ENCODE measurements at regions not wholly inside any gene's neighbourhood (a gene's known extent, or its start where the extent isn't known, plus 50 kb on each side); places are given as distances from the start of the nearest gene placed in this dataset.

GRCh38 chr11:44403176-44403575 is 93.2 kb upstream of the ALX4 start:
- Histone ChIP-seq H3K27me3 (no peaks in the 10 kb centered on the region), H3K9me3 (no peaks in the 10 kb centered on the region), H3K4me3 (ENCODE audit: low read depth in 1 of 2, low read length in 1 of 2) (no peak overlapping the region), H3K4me1 (ENCODE audit: control insufficient read depth in 1 of 2, insufficient read depth in 1 of 2, low read depth in 1 of 2, low read length in 1 of 2) (no peaks in the 10 kb centered on the region), H3K27ac (no peak overlapping the region), H3K36me3 (no peaks in the 10 kb centered on the region)
- TF ChIP-seq, protein P1, sequence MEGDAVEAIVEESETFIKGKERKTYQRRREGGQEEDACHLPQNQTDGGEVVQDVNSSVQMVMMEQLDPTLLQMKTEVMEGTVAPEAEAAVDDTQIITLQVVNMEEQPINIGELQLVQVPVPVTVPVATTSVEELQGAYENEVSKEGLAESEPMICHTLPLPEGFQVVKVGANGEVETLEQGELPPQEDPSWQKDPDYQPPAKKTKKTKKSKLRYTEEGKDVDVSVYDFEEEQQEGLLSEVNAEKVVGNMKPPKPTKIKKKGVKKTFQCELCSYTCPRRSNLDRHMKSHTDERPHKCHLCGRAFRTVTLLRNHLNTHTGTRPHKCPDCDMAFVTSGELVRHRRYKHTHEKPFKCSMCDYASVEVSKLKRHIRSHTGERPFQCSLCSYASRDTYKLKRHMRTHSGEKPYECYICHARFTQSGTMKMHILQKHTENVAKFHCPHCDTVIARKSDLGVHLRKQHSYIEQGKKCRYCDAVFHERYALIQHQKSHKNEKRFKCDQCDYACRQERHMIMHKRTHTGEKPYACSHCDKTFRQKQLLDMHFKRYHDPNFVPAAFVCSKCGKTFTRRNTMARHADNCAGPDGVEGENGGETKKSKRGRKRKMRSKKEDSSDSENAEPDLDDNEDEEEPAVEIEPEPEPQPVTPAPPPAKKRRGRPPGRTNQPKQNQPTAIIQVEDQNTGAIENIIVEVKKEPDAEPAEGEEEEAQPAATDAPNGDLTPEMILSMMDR (IDR thresholded peaks at IDR 0.05) = no peak

DNA sequence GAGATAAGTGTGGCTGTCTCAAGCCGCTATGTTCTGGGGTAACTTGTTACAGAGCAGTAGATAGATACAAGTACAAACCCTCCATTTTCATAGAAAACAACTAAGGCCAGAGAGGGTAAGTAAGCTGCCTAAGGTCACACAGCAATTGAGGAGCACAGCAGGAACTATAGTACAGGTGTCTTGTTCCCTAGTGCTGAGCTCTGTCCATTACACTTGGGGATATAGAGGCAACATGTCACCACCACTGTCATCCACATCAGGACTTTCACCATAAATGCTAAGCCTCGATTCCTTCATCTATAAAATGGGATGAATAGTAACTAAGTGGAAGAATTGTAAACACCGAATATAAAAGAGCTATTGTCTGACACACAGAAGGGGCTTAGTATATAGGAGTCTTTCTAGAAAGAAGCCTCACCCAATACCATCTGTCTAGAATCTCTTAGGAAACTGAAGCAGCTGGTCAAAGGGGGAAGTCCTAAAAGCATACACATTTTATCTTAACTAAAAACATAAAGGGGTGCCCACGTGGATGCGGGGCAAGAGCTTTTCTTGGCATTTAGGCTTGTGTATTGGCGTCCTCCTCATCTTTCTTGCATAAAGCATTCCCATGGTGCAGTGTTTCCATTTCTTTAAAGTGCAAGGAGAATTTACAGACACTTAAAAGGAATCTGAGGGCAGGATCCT is 93.8 kb upstream of the ALX4 start:
- H3K4me1 ChIP-seq (ENCODE audit: control insufficient read depth in 1 of 2, insufficient read depth in 1 of 2, low read depth in 1 of 2, low read length in 1 of 2) = no peaks in the 10 kb centered on the region
- TF ChIP-seq, protein P1 (IDR thresholded peaks at IDR 0.05) = no peak
- no peak overlapping the region for H3K27ac ChIP-seq
- H3K36me3 ChIP-seq = no peaks in the 10 kb centered on the region
- no peaks in the 10 kb centered on the region for H3K27me3 ChIP-seq
- H3K4me3 ChIP-seq (ENCODE audit: low read depth in 1 of 2, low read length in 1 of 2) = no peak overlapping the region
- no peaks in the 10 kb centered on the region for H3K9me3 ChIP-seq

DNA sequence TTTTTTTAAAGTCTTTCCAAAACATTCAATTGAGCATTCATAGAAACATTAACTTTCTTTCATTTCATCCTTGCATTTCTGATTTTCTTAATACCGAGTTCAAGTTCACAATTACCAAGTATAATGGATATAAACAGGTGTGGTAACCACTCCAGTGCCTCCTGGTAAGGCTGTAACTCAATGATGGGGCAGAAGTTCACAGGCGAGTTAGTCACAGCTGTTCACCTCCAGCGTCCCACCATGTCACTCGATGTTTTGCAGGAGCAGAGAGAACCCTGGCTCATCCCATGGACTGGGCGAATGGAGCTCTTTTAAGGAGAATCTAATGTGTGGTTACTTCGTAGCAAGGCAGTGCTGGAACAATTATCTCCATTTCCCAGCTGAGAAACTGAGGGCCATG is 94.4 kb upstream of the ALX4 start:
- H3K27ac ChIP-seq = no peak overlapping the region
- no peaks in the 10 kb centered on the region for H3K36me3 ChIP-seq
- H3K4me1 ChIP-seq (ENCODE audit: control insufficient read depth in 1 of 2, insufficient read depth in 1 of 2, low read depth in 1 of 2, low read length in 1 of 2) = no peaks in the 10 kb centered on the region
- H3K9me3 ChIP-seq = no peaks in the 10 kb centered on the region
- no peaks in the 10 kb centered on the region for H3K27me3 ChIP-seq
- no peak overlapping the region for H3K4me3 ChIP-seq (ENCODE audit: low read depth in 1 of 2, low read length in 1 of 2)
- TF ChIP-seq, protein P1 (IDR thresholded peaks at IDR 0.05) = no peak

- TF ChIP-seq, protein P1 (IDR thresholded peaks at IDR 0.05) = no peak
Observed at GRCh38 chr11:44404736-44405395, 94.9 kb upstream of the ALX4 start.

DNA sequence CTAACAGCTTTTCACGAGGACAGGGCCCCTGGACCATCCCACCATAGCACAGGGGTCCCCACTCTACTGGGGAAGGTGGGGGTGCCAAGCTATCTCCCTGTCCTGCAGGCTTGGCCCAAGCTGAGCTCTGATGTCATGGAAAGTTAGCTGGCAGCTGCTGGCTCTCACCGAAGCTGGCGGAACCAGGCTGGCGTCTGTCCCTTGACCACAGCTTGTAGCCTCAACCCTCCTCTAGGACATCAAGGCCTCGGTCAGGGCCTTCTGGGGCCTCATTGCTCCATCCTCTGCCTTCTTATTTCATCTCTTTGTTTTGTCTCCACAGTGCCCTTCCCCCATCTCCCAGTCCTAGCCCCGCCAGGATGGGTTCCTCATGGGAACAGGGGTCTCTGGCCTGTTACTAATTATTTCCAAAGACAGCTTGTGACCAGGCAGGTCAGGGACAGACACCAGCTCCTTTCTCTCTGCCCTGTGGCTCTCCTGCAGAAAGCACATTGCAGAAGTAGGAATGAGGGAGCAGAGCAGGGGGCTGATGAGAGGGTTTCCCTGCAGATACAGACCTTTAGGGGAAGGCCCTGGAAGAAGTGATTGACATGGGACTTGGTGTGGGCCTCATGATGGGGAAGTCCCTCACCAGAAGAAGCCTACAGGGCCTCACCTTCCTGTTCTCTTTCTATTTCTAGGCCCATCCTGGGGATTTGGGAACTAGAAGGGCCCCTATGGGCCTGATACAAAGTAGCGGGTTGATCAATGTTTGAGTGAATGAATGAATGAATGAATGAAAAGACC is 97.5 kb upstream of the ALX4 start:
- no peaks in the 10 kb centered on the region for H3K36me3 ChIP-seq
- H3K4me3 ChIP-seq (ENCODE audit: low read depth in 1 of 2, low read length in 1 of 2) = no peak overlapping the region
- H3K9me3 ChIP-seq = no peaks in the 10 kb centered on the region
- H3K27me3 ChIP-seq = peaks cover under 1% of the 10 kb centered on the region
- no peak overlapping the region for H3K27ac ChIP-seq
- TF ChIP-seq, protein P1 (IDR thresholded peaks at IDR 0.05) = no peak
- H3K4me1 ChIP-seq (ENCODE audit: control insufficient read depth in 1 of 2, insufficient read depth in 1 of 2, low read depth in 1 of 2, low read length in 1 of 2) = no peaks in the 10 kb centered on the region

More at GRCh38 chr11:44404736-44405395, 94.9 kb upstream of the ALX4 start:
- Histone ChIP-seq H3K27me3 (no peaks in the 10 kb centered on the region), H3K4me1 (ENCODE audit: control insufficient read depth in 1 of 2, insufficient read depth in 1 of 2, low read depth in 1 of 2, low read length in 1 of 2) (no peaks in the 10 kb centered on the region), H3K27ac (no peak overlapping the region), H3K9me3 (no peaks in the 10 kb centered on the region), H3K4me3 (ENCODE audit: low read depth in 1 of 2, low read length in 1 of 2) (no peak overlapping the region), H3K36me3 (no peaks in the 10 kb centered on the region)

Measured in neutrophil (primary cell).